ENCODE measurements at regions not wholly inside any gene's neighbourhood (a gene's known extent, or its start where the extent isn't known, plus 50 kb on each side); places are given as distances from the start of the nearest gene placed in this dataset.

- DNase-seq (ENCODE audit: low read depth in 2 of 2) = no peak
These were observed 67.8 kb upstream of the PARD3B start for GRCh38 chr2:204477358-204477950.

- no peak for DNase-seq (ENCODE audit: low read depth in 2 of 2)
These were observed 65.7 kb upstream of the PARD3B start for GRCh38 chr2:204479557-204479956.

DNA sequence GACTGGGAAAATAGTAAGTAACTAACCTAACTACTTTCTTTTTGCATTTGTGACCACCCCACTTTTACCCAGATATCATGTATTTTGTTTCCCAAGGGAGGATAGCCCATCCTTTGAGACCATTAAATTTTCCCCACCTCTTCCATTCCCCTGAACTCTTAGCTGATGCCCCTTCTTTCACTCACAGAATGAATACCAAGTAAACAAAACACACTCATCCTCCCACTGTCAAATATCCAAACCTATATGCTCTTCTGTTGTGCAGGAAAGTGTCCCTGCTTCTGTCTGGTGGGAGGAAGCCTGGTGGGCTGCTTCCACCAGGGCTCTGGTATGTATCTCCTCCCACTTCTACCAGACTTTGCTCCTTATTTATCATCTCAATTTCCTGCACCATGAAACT lies 64.6 kb upstream of the PARD3B start:
- no peak for DNase-seq (ENCODE audit: low read depth in 2 of 2)

GRCh38 chr2:204483608-204484081 lies 61.6 kb upstream of the PARD3B start:
- no peak for DNase-seq (ENCODE audit: low read depth in 2 of 2)

DNA sequence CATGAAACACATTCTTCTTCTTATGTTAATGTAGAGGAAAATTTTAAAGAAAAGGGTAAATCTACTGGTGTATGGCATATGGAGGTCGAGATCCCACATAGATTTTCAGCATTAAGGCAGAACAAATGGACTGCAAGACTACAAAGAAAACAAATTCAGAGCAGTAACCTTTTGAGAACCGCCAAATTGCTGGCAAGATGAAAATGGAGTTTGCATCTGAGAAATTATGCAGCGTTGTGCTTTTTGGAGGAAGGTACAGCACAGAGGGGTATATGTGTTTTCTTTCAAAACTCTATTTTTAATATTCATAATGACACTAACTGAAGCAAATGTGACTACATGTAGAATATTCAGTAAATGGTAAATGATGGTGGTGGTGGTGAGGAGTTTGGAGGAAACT lies 59.0 kb upstream of the PARD3B start:
- DNase-seq (ENCODE audit: low read depth in 2 of 2) = no peak

DNA sequence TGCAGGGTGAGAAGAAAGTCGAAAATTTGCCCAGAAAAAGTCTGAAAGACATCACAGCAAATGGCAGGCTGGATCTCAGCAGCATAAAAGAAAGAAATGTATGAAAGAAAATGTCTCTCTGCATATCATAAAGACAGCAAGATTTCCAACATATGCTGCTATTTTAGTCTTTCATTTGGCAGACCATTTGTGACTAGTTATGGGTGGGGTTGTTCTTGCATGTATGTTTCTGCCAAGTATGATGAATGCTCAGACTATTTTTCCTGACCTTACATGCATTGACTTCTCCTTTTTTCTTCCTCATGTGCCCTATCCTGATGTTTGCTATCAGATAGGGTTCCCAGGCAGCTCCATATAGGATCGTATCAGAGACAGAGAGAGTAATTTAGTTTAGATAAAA lies 58.5 kb upstream of the PARD3B start:
- DNase-seq (ENCODE audit: low read depth in 2 of 2) = peak; percentile 37

GRCh38 chr2:204487447-204488229 lies 57.6 kb upstream of the PARD3B start:
- DNase-seq (ENCODE audit: low read depth in 2 of 2) = peak in 1 of 2 experiments; percentile 3

DNA sequence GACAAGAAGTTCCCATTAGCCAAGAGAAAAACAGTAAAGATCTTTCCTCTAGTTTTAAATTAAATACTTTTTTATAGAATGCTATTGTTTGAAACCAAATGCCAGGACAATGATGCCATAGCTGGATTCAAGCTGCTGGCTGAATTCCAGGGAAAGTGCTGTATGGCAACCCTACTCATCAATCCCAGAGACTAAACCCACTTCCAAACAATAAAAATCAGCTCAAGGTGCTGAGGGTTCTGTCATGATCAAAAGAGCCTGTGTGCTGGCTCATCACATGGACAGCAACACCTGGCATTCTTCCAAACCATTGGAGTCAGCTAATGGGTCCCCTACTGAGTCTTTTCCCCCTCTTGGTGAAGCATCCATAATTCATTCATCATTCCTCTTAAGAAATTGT lies 53.7 kb upstream of the PARD3B start:
- DNase-seq (ENCODE audit: low read depth in 2 of 2) = peak in 1 of 2 experiments; percentile 15

DNA sequence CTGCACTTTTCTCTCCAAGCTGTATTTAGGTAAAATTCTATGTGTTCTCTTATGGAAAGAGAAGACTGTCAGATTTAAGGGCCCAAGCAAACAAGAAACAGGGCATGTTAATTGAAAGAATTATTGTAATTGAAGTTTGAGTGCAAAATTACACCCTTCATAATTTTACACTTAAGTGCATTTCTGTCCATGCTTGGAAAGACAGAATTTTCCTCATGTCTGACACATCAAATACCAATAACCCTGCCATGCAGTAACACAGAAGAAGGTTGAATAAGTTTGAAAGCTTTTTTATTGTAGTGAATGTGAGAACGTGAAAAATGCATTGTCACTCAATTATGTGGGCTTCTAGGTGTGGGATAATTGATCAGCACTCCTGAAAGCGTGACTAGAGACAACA lies 52.9 kb upstream of the PARD3B start:
- no peak for DNase-seq (ENCODE audit: low read depth in 2 of 2)

- no peak for DNase-seq (ENCODE audit: low read depth in 2 of 2)
These were observed 50.6 kb upstream of the PARD3B start for GRCh38 chr2:204494681-204495080.

GRCh38 chr2:204495381-204495780 lies 49.9 kb upstream of the PARD3B start:
- no peak for DNase-seq (ENCODE audit: low read depth in 2 of 2)

Measured in fibroblast of skin of left quadriceps (primary cell).